ENCODE measurements at regions not wholly inside any gene's neighbourhood (a gene's known extent, or its start where the extent isn't known, plus 50 kb on each side); places are given as distances from the start of the nearest gene placed in this dataset.

GRCh38 chr6:51526922-51527321 lies 560.5 kb downstream of the PKHD1 start:
- Histone ChIP-seq H2AFZ (ENCODE audit: low read depth, low read length) (no peak overlapping the region), H3K9me2 (ENCODE audit: insufficient read depth, low read length) (no peaks in the 10 kb centered on the region), H4K20me1 (ENCODE audit: insufficient read depth) (no peaks in the 10 kb centered on the region), H3F3A (ENCODE audit: insufficient read depth, low read length, poor library complexity, severe bottlenecking) (no peaks in the 10 kb centered on the region), H3K36me3 (ENCODE audit: insufficient read depth, low read length) (no peaks in the 10 kb centered on the region), H3K79me2 (replicated peaks; ENCODE audit: insufficient read depth, low read length) (no peaks in the 10 kb centered on the region), H3K4me3 (ENCODE audit: low read length) (no peak overlapping the region), H3K27me3 (ENCODE audit: insufficient read depth, low read depth, low read length) (peaks cover 6% of the 10 kb centered on the region), H3K9me3 (ENCODE audit: low read length) (no peaks in the 10 kb centered on the region), H3K9ac (ENCODE audit: low read length) (no peak overlapping the region), H3K27ac (ENCODE audit: low read length) (no peak overlapping the region), H3K4me2 (ENCODE audit: low read length) (no peak overlapping the region)
- TF ChIP-seq POLR2AphosphoS5 (IDR thresholded peaks at IDR 0.05) (no peak), RAD21 (conservative IDR thresholded peaks at IDR 0.05) (no peak)

- H3K4me3 ChIP-seq (ENCODE audit: low read length), result no peak overlapping the region
- H2AFZ ChIP-seq (ENCODE audit: low read depth, low read length), result no peak overlapping the region
- no peak overlapping the region for H3K4me2 ChIP-seq (ENCODE audit: low read length)
- H3K36me3 ChIP-seq (ENCODE audit: insufficient read depth, low read length), result no peaks in the 10 kb centered on the region
- no peak for TF ChIP-seq REST (IDR thresholded peaks at IDR 0.05; ENCODE audit: borderline replicate concordance)
- TF ChIP-seq POLR2AphosphoS5 (IDR thresholded peaks at IDR 0.05), result no peak
- TF ChIP-seq CTCF (IDR thresholded peaks at IDR 0.05; ENCODE audit: poor library complexity, severe bottlenecking), result no peak
- no peak for TF ChIP-seq SMC3 (conservative IDR thresholded peaks at IDR 0.05; ENCODE audit: poor library complexity)
- no peak for TF ChIP-seq MXI1 (conservative IDR thresholded peaks at IDR 0.05; ENCODE audit: poor library complexity, severe bottlenecking)
- no peak for TF ChIP-seq RAD21 (conservative IDR thresholded peaks at IDR 0.05)
- TF ChIP-seq TAF1 (IDR thresholded peaks at IDR 0.05; ENCODE audit: low read depth), result no peak
- TF ChIP-seq EP300 (conservative IDR thresholded peaks at IDR 0.05; ENCODE audit: poor library complexity, severe bottlenecking), result no peak
- peaks cover 22% of the 10 kb centered on the region for H3K27me3 ChIP-seq (ENCODE audit: insufficient read depth, low read depth, low read length)
- H3K27ac ChIP-seq (ENCODE audit: low read length), result no peak overlapping the region
- no peaks in the 10 kb centered on the region for H4K20me1 ChIP-seq (ENCODE audit: insufficient read depth)
- H3K9ac ChIP-seq (ENCODE audit: low read length), result no peak overlapping the region
- no peaks in the 10 kb centered on the region for H3K9me2 ChIP-seq (ENCODE audit: insufficient read depth, low read length)
- no peaks in the 10 kb centered on the region for H3F3A ChIP-seq (ENCODE audit: insufficient read depth, low read length, poor library complexity, severe bottlenecking)
- H3K79me2 ChIP-seq (replicated peaks; ENCODE audit: insufficient read depth, low read length), result no peaks in the 10 kb centered on the region
- H3K9me3 ChIP-seq (ENCODE audit: low read length), result no peaks in the 10 kb centered on the region
These were observed 558.9 kb downstream of the PKHD1 start for GRCh38 chr6:51528556-51528955.

GRCh38 chr6:51529240-51529639 lies 558.2 kb downstream of the PKHD1 start:
- no peak overlapping the region for H3K9ac ChIP-seq (ENCODE audit: low read length)
- no peaks in the 10 kb centered on the region for H3K9me3 ChIP-seq (ENCODE audit: low read length)
- H3K4me3 ChIP-seq (ENCODE audit: low read length), result no peak overlapping the region
- no peak overlapping the region for H3K4me2 ChIP-seq (ENCODE audit: low read length)
- H3K36me3 ChIP-seq (ENCODE audit: insufficient read depth, low read length), result no peaks in the 10 kb centered on the region
- no peaks in the 10 kb centered on the region for H3K79me2 ChIP-seq (replicated peaks; ENCODE audit: insufficient read depth, low read length)
- peaks cover 27% of the 10 kb centered on the region for H3K27me3 ChIP-seq (ENCODE audit: insufficient read depth, low read depth, low read length)
- no peak overlapping the region for H3K27ac ChIP-seq (ENCODE audit: low read length)
- H3K9me2 ChIP-seq (ENCODE audit: insufficient read depth, low read length), result no peaks in the 10 kb centered on the region
- H3F3A ChIP-seq (ENCODE audit: insufficient read depth, low read length, poor library complexity, severe bottlenecking), result no peaks in the 10 kb centered on the region
- TF ChIP-seq RAD21 (conservative IDR thresholded peaks at IDR 0.05) (no peak), CTCF (IDR thresholded peaks at IDR 0.05; ENCODE audit: poor library complexity, severe bottlenecking) (no peak), SMC3 (conservative IDR thresholded peaks at IDR 0.05; ENCODE audit: poor library complexity) (no peak), REST (IDR thresholded peaks at IDR 0.05; ENCODE audit: borderline replicate concordance) (no peak), EZH2 (IDR thresholded peaks at IDR 0.05; ENCODE audit: borderline replicate concordance, insufficient read depth, low read length, poor library complexity, severe bottlenecking) (no peak), EP300 (conservative IDR thresholded peaks at IDR 0.05; ENCODE audit: poor library complexity, severe bottlenecking) (no peak), POLR2AphosphoS5 (IDR thresholded peaks at IDR 0.05) (no peak), MXI1 (conservative IDR thresholded peaks at IDR 0.05; ENCODE audit: poor library complexity, severe bottlenecking) (no peak), TAF1 (IDR thresholded peaks at IDR 0.05; ENCODE audit: low read depth) (no peak)
- no peaks in the 10 kb centered on the region for H4K20me1 ChIP-seq (ENCODE audit: insufficient read depth)
- no peak overlapping the region for H2AFZ ChIP-seq (ENCODE audit: low read depth, low read length)

All from neural cell (in vitro differentiated cells).